Lung (tissue), 11 donors: ENCODE measurements at regions not wholly inside any gene's neighbourhood (a gene's known extent, or its start where the extent isn't known, plus 50 kb on each side); places are given as distances from the start of the nearest gene placed in this dataset.

Source experiments
- ATAC-seq: fragments of 200-7000 bp; cut with Tn5 transposase; one replicate; pipeline ENCODE4 v1.9.1; 2020; ENCODE audit warnings: moderate number of reproducible peaks; ENCODE audit not compliant: insufficient read depth, low FRiP score
- DNase-seq, 3 donors: peaks; one replicate each; pipeline ENCODE4 v3.0.0-alpha.2; 2013 to 2017
- H3K27ac ChIP-seq, 2 donors: one replicate each; pipeline ENCODE4 v1.5.1; 2013; ENCODE audit warnings: mild to moderate bottlenecking in 2 of 2, moderate library complexity in 2 of 2, control low read depth in 1 of 2, inconsistent platforms in 1 of 2, low read depth in 1 of 2, low read length in 1 of 2
- H3K27me3 ChIP-seq, 3 donors: one replicate each; pipeline ENCODE4 v1.5.1; 2013; ENCODE audit warnings: low read length in 2 of 3; ENCODE audit not compliant: control insufficient read depth in 3 of 3, insufficient read depth in 3 of 3
- H3K36me3 ChIP-seq, 4 donors: one replicate each; pipeline ENCODE4 v1.5.1; 2013; ENCODE audit warnings: low read length in 4 of 4, mild to moderate bottlenecking in 1 of 4, moderate library complexity in 1 of 4; ENCODE audit not compliant: control insufficient read depth in 4 of 4, insufficient read depth in 4 of 4
- H3K4me1 ChIP-seq, 5 donors: one replicate each; pipeline ENCODE4 v1.5.1; 2013; ENCODE audit warnings: low read length in 5 of 5, mild to moderate bottlenecking in 2 of 5, moderate library complexity in 1 of 5; ENCODE audit not compliant: control insufficient read depth in 5 of 5, insufficient read depth in 5 of 5
- H3K4me3 ChIP-seq: one replicate; pipeline ENCODE4 v1.5.1; 2013; ENCODE audit warnings: mild to moderate bottlenecking, control low read depth, moderate library complexity
- H3K9ac ChIP-seq, 2 donors: one replicate each; pipeline ENCODE4 v1.5.1; 2013; ENCODE audit warnings: low read length in 2 of 2, control low read depth in 1 of 2; ENCODE audit not compliant: insufficient read depth in 1 of 2
- H3K9me3 ChIP-seq, 4 donors: one replicate each; pipeline ENCODE4 v1.5.1; 2013; ENCODE audit warnings: low read length in 3 of 4, mild to moderate bottlenecking in 1 of 4, moderate library complexity in 1 of 4; ENCODE audit not compliant: control insufficient read depth in 4 of 4, insufficient read depth in 3 of 4
- CTCF ChIP-seq: IDR thresholded peaks from 2 replicates; pipeline ENCODE4 v1.5.1; 2012; ENCODE audit warnings: mild to moderate bottlenecking; ENCODE audit errors: control extremely low read depth, extremely low read depth
- WGBS, 2 donors: extraction: QIAGEN DNeasy Blood & Tissue Kit; methylation state at CpG; one replicate each; pipeline ENCODE4 v1.1.7; 2013; 5-methylcytosine and 5-hydroxymethylcytosine counted together
- donor health status: control.
- donor health status: control.
- donor health status: Bipolar disorder and iron deficiency.
- donor health status: healthy.
- donor health status: DM: yes; HTN: yes; CAD: no.

GRCh38 chr1:166270476-166271150 is 103.8 kb upstream of the FAM78B start:
- Histone ChIP-seq H3K4me3 (no peak overlapping the region), H3K36me3 (no peaks in the 10 kb centered on the region), H3K27ac (no peak overlapping the region), H3K9me3 (peaks cover 0 to 8% (median 3%) of the 10 kb centered on the region in 4 donors), H3K4me1 (no peaks in the 10 kb centered on the region), H3K9ac (no peak overlapping the region), H3K27me3 (no peaks in the 10 kb centered on the region)
- ATAC-seq (no peak), DNase-seq (no peak)
- TF ChIP-seq CTCF = no peak
- WGBS, 2 donors = 73 to 77% methylated on average over 2 of the region's 2 CpGs

GRCh38 chr1:166271151-166271538 is 104.3 kb upstream of the FAM78B start:
- no peak overlapping the region for H3K9ac ChIP-seq
- no peak for ATAC-seq
- no peaks in the 10 kb centered on the region for H3K4me1 ChIP-seq
- WGBS, 2 donors = 52 to 55% methylated on average over 1 of the region's 1 CpG
- H3K9me3 ChIP-seq = peaks cover 0 to 6% (median 3%) of the 10 kb centered on the region in 4 donors
- no peak overlapping the region for H3K4me3 ChIP-seq
- DNase-seq = no peak
- TF ChIP-seq CTCF = no peak
- no peaks in the 10 kb centered on the region for H3K36me3 ChIP-seq
- no peak overlapping the region for H3K27ac ChIP-seq
- H3K27me3 ChIP-seq = no peaks in the 10 kb centered on the region

DNA sequence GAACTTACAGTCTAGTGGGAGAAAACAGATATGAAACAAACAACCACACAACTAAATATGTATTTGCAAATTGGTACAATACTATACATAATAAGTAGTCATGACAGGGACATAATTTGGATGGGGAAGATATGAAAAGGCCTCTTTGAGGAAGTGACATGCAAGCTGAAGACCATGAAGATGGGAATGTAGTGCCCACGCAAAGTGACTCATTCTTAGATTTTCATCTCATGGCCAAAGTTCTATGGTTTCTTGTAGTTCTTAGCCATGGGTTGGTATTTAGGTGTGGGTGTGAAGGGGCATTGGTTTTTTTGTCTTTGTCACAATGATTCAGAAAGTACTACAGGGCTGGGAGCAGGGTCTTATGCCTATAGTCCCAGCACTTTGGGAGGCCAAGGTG is 105.4 kb upstream of the FAM78B start:
- no peak for TF ChIP-seq CTCF
- Histone ChIP-seq H3K9me3 (peaks cover 0 to 10% (median 5%) of the 10 kb centered on the region in 4 donors), H3K27ac (no peak overlapping the region), H3K36me3 (no peaks in the 10 kb centered on the region), H3K9ac (no peak overlapping the region), H3K4me3 (no peak overlapping the region), H3K4me1 (no peaks in the 10 kb centered on the region), H3K27me3 (no peaks in the 10 kb centered on the region)
- WGBS, 2 donors = 91 to 93% methylated on average over 1 of the region's 1 CpG
- no peak for DNase-seq
- ATAC-seq = no peak

GRCh38 chr1:166272851-166273250 is 106.0 kb upstream of the FAM78B start:
- H3K9ac ChIP-seq = no peak overlapping the region
- no peak for DNase-seq
- no peaks in the 10 kb centered on the region for H3K27me3 ChIP-seq
- no peaks in the 10 kb centered on the region for H3K4me1 ChIP-seq
- no peak for ATAC-seq
- no peak for TF ChIP-seq CTCF
- H3K36me3 ChIP-seq = no peaks in the 10 kb centered on the region
- H3K9me3 ChIP-seq = peaks cover 0 to 12% (median 5%) of the 10 kb centered on the region in 4 donors
- H3K27ac ChIP-seq = no peak overlapping the region
- no peak overlapping the region for H3K4me3 ChIP-seq
